H1 (cell line): ENCODE measurements at regions not wholly inside any gene's neighbourhood (a gene's known extent, or its start where the extent isn't known, plus 50 kb on each side); places are given as distances from the start of the nearest gene placed in this dataset.

ENCODE experiments used
- CHD1 ChIP-seq: IDR thresholded peaks from 2 replicates; pipeline ENCODE4 v1.6.1; 2012; ENCODE audit warnings: low read depth, low read length, improper control_type of control experiment
- HDAC6 ChIP-seq: IDR thresholded peaks from one replicate; pipeline ENCODE4 v1.7.1; 2012; ENCODE audit warnings: low read depth, mild to moderate bottlenecking, inconsistent platforms, low read length, moderate library complexity
- KDM1A ChIP-seq: fragments of 200-600, 300-600 bp; sonication (generic); IDR thresholded peaks from 2 replicates; pipeline ENCODE4 v1.7.1; 2016; ENCODE audit warnings: mild to moderate bottlenecking, low read length, borderline replicate concordance
- SIRT6 ChIP-seq: IDR thresholded peaks from one replicate; pipeline ENCODE4 v1.7.1; 2012; ENCODE audit warnings: low read length, inconsistent platforms

DNA sequence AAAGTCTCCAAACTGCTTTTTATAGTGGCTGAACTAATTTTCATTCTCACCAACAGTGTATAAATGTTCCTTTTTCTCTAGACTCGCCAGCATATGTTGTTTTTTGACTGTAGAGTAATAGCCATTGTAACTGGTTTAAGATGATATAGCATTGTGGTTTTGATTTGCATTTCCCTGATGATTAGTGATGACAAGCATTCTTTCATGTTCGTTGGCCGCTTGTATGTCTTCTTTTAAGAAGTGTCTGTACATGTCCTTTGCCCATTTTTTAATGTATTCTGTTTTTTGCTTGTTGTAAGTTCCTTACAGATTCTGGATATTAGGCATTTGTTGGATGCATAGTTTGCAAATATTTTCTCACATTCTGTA lies 404.9 kb downstream of the FLRT2 start (continued):
- TF ChIP-seq CHD1 (no peak), HDAC6 (no peak), KDM1A (no peak), SIRT6 (no peak)
